Left renal cortex interstitium (tissue), 4 donors: ENCODE measurements at regions not wholly inside any gene's neighbourhood (a gene's known extent, or its start where the extent isn't known, plus 50 kb on each side); places are given as distances from the start of the nearest gene placed in this dataset.

Experiments
- DNase-seq, 4 donors: peaks; one replicate each; pipeline ENCODE4 v3.0.0-alpha.2; 2013; ENCODE audit warnings: low read depth in 4 of 4, low spot score in 2 of 4, missing footprints in 1 of 4

DNA sequence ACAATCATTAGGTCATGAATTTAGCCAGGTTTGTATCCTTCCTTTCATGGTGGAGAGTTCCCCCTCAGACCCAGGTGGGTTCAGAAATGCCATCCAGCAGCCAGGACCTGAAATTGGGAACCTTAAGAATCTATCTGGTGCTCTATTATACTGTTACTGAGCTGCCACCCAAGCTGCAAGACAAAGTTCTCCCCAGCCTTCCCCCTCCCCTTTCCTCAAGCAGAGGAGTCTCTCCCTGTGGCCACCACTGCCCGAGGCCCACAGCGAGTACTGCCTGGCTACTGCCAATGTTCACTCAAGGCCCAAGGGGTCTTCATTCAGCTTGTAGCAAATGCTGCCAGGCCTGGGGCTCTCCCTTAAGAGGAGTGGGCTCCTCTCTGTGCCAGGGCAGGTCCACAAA, 133.8 kb downstream of the TMEM38B start:
- DNase-seq = no peak

DNA sequence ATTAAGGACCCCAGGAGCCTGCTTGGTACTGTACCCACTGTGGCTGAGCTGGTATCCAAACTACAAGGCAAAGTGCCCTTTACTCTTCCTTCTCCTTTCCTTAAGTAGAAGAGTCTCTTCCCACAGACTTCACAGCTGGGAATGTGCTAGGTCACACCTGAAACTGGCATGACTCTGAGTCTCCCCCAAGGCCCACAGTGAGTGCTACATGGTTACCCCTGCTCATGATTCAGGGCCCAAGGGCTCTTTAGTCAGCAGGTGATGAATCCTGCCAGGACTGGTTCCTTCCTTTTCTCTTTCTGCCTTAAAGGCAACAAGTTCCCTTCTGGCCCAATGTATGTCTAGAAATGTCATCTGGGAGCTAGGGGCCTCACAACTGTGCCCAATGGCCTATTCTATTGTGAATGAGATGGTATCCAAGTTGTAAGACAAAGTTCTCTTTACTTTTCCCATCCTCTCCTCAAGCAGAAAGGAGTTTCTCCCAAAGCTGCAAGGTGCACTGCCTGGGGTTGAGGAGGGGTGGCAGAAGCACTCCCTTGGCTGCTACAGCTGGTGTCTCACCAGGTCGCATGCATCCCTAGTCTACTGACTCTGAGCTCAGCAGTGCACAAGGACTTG, 134.4 kb downstream of the TMEM38B start:
- DNase-seq = no peak

DNA sequence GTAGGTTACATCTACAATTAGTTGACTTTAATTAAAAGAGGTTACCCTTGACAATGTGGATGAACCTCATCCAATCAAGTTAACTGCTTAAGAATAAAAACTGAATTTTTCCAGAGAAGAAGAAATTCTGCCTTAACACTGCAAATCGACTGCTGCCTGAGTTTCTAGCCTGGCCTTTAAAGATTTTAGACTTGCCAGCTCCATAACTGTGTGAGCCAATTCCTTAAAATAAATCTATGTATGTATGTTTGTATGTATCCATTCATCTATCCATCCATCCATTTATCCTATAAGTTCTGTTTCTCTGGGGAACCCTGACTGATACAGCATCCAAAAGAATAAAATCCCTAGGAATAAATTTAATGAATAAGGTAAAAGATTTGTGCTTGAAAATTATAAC, 136.1 kb downstream of the TMEM38B start:
- no peak for DNase-seq

DNA sequence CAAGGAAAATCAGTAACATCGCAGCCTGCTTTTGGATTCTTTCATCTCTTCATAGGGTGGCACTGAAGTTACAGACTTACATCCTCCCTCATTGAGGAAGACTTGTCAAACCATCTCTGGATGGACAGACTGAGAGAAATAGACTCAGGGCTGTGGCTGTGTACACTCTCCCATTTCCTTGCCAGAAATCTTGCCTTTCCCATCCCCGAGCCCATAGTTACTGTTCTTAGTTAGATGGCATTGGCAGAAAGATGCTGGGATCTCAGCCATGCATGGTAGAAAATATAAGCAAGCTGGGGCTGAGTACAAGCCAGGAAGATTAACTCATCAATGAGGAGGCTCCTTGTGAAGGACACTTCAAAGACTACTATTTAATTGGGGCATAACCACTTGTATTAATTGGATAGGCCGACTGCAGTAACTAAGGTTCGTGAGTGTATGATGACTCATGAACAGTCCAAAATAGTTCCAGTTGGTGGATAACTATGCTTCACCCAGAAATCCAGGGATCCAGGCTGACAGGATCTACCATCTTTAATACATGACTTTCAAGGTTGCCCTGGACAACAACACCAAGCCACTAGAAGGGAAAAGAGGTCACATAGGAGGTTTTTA, 137.9 kb downstream of the TMEM38B start:
- DNase-seq = no peak

DNA sequence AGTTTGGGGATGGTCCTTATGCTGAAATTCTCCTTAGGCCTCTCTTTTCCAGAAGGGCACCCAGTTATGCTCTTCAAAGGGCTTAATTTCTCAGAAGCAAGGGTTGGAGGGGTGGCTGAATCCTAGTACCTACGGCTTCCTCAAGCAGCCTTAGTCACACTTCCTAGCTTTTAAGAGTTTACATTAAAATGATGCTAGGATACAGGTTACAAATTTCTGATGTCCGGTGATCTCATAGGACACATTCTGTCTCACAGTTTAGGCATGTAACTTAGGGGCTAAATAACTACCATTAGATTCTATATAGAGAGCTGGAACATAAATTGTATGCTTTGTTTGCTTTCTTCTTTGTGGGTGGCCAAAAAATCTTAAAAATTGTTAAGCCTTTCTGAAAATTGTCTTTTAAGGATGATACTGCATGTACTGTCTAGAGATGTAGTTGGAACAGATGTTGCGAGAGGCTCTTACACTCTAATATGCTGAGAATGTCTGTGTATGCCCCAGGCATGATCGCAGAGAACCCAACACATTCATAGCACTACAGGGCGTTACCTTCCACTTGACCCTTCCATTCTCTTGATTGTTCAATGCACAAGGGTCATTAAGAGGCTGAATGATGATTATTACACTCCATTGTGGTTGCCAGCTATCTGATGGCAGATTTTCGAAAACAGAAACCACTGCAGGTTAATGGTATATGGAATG, 139.1 kb downstream of the TMEM38B start:
- DNase-seq = no peak

DNA sequence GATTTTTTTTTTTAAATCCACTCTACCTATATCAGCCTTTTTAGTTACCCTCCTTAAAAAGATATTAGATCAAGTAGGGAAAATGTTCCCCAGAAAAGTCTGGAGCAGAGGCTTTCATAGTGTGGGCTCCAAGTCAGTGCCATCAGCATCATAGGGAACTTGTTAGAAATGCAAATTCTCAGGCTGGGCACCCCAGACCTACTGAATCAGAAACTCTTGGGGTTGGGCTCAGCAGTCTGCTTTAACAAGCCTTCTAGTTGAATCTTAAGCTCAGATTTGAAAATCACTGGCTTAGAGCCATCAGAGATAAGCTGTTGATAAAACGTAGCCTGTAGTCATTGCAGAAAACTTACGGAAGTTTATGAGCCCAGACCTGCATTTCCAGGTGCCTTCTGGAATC, 140.1 kb downstream of the TMEM38B start:
- DNase-seq = no peak

DNA sequence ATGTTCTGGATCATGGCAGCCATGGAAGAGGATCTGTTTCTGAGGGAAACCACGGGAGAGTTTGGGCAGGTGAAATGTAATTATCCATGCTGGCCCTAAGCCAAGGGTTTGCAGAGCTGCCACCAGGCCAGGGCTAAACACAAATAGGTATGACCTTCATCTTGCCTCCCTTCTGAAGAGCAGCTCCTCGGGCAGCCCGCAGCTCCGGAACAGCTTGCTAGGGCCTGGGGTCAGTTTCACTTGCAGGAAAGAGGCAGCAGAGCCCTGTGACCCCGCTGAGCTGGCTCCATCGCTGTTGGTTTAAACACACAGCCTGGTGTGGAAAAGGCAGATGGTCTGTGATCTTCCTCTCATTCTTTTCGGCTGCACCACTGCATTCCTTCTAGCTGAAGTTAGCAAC, 141.4 kb downstream of the TMEM38B start:
- no peak for DNase-seq

DNA sequence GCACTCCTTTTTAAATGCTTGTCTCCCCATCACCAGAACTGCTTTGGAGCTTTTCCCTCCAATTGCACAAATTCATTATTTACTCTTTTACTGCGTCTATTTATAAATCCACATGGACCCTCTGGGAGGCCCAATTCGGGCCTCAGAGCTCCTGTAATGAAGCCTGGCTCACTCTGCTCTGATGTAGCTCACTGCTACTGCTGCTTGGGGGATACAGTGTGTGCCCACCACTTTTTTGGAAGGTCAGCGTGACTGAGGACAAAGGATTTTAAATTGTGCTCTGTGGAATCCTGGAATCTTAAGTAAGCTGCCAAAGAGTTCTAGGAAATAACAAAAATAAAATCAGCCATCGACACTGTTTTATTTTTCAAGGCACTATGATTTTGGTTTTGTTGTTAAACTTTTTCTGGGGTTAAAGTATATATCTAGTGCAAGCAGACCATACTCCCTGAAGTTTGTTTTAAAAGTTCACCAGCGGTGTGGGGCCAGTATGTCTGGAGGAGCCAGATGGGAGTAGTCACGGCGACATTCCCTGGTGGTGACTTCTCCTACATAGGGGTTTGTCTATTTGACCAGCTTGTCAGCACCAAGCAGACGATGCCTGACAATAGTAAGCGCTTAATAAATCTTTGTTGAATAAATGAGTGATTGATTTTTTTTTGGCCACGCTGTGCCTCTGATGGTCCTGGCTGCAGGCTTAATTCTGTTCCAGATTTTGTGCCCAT, 142.8 kb downstream of the TMEM38B start:
- DNase-seq = no peak

DNA sequence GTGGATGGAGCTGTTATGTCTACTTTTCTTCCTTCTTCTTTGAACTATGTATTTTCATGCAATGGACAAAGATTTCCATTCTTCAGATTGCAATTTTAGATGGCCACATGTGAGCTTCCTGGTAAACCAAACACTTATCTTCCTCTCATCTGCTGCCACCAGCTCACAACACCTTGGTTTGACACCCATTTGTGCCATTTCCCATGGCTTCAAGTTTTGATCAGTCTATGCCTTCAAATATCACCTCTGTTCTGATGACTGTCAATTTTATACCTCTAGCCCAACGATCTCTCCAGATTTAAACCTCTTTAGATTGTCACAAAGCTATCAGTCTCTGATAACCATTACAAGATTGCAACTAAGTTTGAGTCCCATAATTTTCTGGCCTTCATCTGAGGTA, 147.2 kb downstream of the TMEM38B start:
- DNase-seq = no peak

DNA sequence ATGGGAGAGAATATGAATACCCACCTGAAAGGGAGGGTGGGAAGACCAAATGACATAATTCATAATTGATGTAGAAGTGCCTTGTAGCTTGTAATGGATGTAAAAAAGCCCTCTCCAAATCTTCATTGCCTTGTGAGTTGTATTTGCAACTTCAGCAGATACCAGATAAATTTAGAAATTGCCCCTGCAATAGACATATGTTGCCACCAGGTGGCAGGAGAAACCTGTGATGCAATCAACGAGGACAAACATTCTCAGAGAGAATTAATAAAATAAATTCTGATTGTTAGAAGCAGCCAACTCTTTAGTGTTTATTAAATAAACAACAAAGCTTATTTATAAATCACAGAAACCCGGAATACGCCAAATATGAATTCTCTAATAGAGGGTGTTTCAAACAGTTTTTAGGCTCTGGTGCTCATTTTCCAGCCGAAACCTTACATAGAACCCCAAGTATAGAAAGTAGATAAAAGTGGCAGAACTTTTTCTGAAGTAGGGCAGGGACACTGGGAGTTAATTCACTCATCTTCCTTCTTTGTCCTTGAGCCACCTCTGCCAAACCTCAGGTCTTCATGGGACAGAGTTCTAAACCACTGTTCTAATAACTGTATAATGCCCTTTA, 147.8 kb downstream of the TMEM38B start:
- DNase-seq = no peak

DNA sequence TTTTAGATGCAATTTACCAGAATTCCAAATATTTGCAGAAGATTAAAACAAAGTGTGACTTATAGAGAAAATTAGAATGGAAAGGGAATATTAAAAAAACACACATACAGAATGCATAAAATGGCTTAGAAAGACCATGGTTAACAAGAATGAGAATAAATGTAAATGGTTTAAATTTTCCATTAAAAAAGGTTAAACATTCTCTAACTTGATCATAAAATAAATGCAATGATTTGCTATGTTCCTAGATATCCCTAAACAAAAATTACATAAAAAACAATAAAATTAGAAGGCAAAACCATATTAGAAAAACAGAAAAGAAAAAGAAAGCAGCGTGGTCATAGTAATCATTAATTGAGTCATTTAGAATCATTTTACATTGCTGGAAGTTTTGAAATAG, 152.5 kb downstream of the TMEM38B start:
- no peak for DNase-seq

DNA sequence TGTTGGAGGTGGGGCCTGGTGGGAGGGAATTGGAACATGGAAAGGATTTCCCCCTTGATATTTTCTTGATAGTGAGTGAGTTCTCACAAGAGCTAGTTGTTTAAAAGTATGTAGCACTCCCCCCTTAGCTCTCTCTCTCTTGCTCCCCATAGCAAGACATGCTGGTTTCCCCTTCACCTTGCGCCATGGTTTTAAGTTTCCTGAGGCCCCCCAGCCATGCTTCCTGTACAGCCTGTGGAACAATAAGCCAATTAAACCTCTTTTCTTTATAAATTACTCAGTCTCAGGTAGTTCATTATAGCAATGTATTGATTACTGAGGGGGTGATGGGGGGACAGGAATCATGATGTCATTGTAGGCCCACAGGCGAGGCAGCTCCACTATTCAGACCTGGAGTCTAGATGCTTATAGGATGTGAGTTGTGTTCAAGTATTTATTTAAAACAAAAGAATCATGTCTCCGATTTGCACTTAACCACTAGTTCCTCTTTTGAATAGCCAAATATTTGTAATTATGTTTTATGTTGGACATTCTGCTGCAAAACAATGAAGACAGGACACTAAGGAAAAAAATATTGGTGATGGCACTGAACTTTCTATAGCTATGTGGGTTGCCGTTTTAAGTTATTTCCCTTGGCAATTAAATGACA, 156.6 kb downstream of the TMEM38B start:
- DNase-seq = no peak

DNA sequence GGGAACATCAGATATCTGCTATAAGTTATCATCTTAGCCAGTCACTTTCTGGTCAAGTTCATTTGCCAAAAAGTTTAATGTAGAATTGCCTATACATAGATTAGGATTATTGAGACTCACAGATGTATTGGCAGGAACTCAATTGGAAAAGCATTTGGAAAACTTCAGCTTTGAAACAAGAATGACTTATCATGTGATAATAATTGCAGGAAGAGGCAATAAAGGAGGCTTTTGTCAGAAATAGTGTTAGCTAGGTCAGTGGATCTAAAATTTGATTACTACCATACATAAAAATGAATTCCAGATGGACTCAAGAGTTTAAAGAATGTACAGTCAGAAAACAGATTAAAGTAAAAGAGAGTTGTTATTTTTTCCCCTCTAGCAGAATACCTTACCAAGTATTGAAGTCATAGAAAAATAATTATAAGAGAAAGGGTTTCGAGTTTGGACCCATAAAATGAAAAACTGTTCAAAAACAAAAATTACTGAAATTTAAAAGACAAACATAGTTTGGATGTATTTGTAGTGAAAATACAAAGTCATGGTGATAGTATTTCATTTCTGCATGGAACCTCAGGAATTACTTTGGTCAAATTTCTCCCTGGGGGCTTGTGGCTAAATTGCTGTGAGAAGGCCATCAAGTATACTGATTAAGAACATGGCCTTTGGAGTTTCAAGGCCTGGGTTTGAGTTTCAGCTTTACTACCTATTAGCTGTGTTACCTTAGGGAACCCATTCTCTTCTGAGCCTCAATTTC, 159.9 kb downstream of the TMEM38B start:
- DNase-seq = no peak

DNA sequence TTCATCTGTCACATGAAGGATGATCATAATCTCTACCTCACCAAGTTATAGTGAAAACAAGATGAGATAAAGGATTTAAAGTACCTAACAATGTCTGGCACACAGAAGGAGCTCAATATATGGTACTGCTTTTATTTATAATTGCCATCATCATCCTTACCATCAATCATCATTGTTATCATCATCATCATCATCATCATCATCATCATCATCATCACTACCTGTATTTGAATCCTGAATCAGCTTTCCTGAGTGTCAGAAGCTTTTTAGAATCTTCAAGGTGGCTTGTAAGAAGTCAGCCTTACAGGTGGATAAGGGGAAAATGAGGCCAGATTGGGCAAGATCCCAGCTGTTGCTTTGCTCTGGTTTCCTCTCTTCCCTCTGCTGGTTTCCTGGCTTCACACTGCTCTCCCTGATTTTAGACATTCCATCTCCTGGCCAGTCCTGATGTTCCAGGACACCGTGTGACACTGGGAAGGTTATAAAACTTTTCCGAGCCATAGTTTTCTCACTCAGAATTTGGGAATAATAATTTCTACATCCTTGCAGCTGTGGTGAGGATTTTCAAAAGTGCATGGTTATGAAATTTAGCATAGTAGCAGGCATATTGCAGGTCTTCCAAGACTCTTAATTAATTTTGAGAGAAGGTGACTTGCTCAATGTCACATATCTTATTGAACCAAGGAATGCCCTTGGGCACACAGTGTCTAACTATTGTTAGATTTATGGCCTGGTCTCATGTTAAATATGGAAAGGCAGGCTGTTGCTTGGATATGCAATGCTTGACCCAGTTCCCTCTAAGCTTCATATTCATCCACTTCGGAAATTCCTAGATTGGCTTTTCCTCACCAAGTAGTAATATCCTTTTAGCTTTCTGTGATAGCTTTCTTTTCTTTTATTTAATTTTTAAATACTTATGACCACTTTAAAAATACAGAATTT, 160.7 kb downstream of the TMEM38B start:
- no peak for DNase-seq

DNA sequence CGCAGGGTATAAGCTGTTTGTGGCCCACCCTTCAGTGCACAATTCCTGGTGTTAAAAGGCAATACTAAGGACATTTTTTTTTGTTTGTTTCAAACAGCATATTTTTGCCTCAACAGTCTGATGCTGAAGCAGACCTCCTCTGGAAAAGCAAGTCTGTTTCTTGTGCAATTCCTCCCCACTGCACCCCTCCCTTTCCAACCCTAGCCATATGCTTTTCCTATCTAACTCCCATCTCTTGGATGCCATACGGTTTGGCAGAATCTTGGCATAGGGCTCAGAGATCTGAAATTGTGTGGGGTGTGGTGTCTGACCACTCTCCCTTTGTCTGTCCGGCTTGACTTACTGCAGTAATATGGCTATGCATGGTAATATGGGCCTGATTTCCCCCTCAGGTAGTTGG, 161.6 kb downstream of the TMEM38B start:
- no peak for DNase-seq

DNA sequence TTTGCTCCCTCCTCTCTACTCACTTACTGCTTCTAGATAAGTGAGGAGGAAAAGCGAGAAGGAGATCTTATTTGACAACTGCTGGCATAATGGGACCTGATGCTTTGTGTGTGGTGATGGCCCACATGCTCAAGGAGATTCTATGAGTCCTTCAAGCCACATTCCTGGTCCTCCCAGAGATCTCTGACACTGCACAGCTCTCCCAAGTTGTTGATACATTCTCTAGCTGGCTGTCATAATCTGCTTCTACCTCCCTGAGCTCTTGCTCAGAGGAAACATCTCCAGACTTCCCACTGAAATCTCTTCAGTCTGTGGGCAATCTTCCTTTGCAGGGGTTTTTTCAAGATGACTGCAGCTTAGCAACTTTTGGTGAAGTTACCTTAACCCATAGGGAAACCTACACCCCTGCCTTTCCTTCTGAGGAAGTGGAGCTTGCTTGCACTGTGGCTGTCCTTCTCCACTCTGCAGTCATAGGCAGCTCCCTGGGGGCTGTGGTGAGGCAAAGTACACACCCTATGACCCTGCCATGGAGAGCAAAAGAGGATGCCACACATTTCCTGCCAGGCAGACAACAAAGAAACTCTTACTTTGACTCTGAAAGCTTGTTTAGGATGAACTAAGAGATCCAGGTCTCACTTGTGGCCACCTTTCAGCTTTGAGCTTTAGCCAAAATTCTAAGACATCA, 163.8 kb downstream of the TMEM38B start:
- no peak for DNase-seq

DNA sequence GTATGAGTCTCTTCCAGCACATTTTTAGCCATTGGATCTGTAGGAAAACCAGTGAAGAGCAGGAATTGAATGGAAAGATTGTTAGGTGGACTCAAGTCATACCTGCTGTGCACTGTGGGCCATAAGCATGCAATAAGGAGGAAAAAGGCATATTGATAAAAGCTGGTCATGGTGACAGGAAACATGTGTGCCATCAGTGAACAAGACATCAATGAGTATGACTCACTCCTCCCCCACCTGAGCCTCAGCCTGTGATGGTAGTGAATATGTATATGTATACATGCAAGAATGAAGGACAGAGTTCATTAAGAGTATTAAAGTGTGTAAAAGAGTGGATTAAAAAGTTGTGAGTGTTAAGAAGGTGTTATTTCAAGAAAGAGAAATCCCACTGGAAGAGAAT, 164.5 kb downstream of the TMEM38B start:
- DNase-seq = no peak

DNA sequence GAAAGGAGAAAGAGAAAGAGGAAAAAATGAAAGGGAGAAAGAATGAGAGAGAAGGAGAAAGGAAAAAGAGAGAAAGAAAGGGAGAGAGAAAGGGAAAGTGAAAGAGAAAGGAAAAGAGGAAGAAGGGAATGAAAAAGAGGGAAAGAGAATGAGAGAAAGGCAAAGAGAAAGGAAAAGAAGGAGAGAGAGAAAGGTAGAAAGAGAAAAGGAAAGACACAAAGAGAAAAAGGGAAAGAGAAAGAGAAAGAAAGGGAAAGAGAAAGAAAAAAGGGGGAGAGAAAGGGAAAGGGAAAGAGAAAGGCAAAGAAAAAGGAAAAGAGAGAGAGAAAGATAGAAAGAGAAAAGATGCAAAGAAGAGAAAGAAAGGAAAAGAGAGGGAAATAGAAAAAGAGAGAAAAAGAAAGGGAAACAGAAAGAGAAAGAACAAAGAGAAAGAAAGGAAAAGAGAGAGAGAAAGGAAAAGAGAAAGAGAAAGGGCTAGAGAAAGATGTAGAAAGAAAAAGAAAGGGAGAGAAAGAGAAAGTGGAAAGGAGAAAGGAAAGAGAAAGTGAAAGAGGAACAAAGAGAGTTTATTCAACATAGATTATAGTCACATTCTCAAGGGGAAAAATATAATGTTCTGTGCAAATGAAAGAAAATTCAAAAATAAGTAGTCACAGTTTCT, 165.2 kb downstream of the TMEM38B start:
- DNase-seq = no peak
